Mesenchymal stem cell (in vitro differentiated cells and primary cell): ENCODE measurements at regions not wholly inside any gene's neighbourhood (a gene's known extent, or its start where the extent isn't known, plus 50 kb on each side); places are given as distances from the start of the nearest gene placed in this dataset.

Experiments
- DNase-seq: peaks from one replicate; pipeline ENCODE4 v3.0.0-alpha.2; 2013
- H2AFZ ChIP-seq: one replicate; pipeline ENCODE4 v1.6.1; 2013; ENCODE audit warnings: low read depth, mild to moderate bottlenecking, control low read depth, inconsistent platforms, low read length, moderate library complexity
- H2AK5ac ChIP-seq: 2 replicates; pipeline ENCODE4 v1.6.1; 2013; ENCODE audit warnings: low read length, moderate library complexity, mild to moderate bottlenecking, inconsistent platforms; ENCODE audit not compliant: severe bottlenecking
- H2BK120ac ChIP-seq: one replicate; pipeline ENCODE4 v1.6.1; 2013; ENCODE audit warnings: low read depth, mild to moderate bottlenecking, inconsistent platforms, low read length, moderate library complexity
- H2BK12ac ChIP-seq, 2 experiments: one replicate each; pipeline ENCODE4 v1.6.1; 2013; ENCODE audit warnings: inconsistent platforms in 2 of 2, low read length in 2 of 2, mild to moderate bottlenecking in 2 of 2, moderate library complexity in 2 of 2, control low read depth in 1 of 2
- H2BK15ac ChIP-seq: one replicate; pipeline ENCODE4 v1.6.1; 2013; ENCODE audit warnings: mild to moderate bottlenecking, low read depth, inconsistent platforms; ENCODE audit not compliant: poor library complexity, severe bottlenecking
- H2BK5ac ChIP-seq: 2 replicates; pipeline ENCODE4 v1.6.1; 2013; ENCODE audit warnings: low read depth, mild to moderate bottlenecking, low read length, control low read depth, inconsistent platforms; ENCODE audit not compliant: poor library complexity, severe bottlenecking
- H3K14ac ChIP-seq, 2 experiments: one replicate each; pipeline ENCODE4 v1.6.1; 2013; ENCODE audit warnings: inconsistent platforms in 2 of 2, low read length in 2 of 2, control low read depth in 1 of 2, mild to moderate bottlenecking in 1 of 2, moderate library complexity in 1 of 2
- H3K18ac ChIP-seq, 2 experiments: one replicate each; pipeline ENCODE4 v1.6.1; 2013; ENCODE audit warnings: inconsistent platforms in 2 of 2, low read length in 2 of 2, control low read depth in 1 of 2, low read depth in 1 of 2, mild to moderate bottlenecking in 1 of 2
- H3K23ac ChIP-seq, 2 experiments: one replicate each; pipeline ENCODE4 v1.6.1; 2013; ENCODE audit warnings: inconsistent platforms in 2 of 2, low read length in 2 of 2, mild to moderate bottlenecking in 2 of 2, moderate library complexity in 2 of 2, control low read depth in 1 of 2
- H3K27ac ChIP-seq: 2 replicates; pipeline ENCODE4 v1.5.1; 2013; ENCODE audit warnings: mild to moderate bottlenecking, moderate library complexity, low read length, control low read depth, inconsistent platforms; ENCODE audit not compliant: poor library complexity, severe bottlenecking
- H3K27me3 ChIP-seq, 2 experiments: 2 replicates each; pipeline versions ENCODE4 v1.6.1 to v1.7.0; 2013; ENCODE audit warnings: low read length in 2 of 2, mild to moderate bottlenecking in 2 of 2, moderate library complexity in 2 of 2, control low read depth in 1 of 2, inconsistent platforms in 1 of 2; ENCODE audit not compliant: control insufficient read depth in 1 of 2, insufficient read depth in 1 of 2
- H3K36me3 ChIP-seq, 2 experiments: 2 replicates each; pipeline versions ENCODE4 v1.6.1 to v1.7.0; 2013; ENCODE audit warnings: low read length in 2 of 2, control low read depth in 1 of 2, inconsistent platforms in 1 of 2, low read depth in 1 of 2, mild to moderate bottlenecking in 1 of 2; ENCODE audit not compliant: insufficient read depth in 2 of 2, control insufficient read depth in 1 of 2
- H3K4ac ChIP-seq, 2 experiments: one replicate each; pipeline ENCODE4 v1.6.1; 2013; ENCODE audit warnings: inconsistent platforms in 2 of 2, low read length in 2 of 2, mild to moderate bottlenecking in 2 of 2, moderate library complexity in 2 of 2, control low read depth in 1 of 2, low read depth in 1 of 2
- H3K4me1 ChIP-seq: 2 replicates; pipeline ENCODE4 v1.6.1; 2013; ENCODE audit warnings: low read depth, low read length, control low read depth; ENCODE audit not compliant: control insufficient read depth, insufficient read depth
- H3K4me2 ChIP-seq: 2 replicates; pipeline ENCODE4 v1.6.1; 2013; ENCODE audit warnings: low read length, mild to moderate bottlenecking, inconsistent platforms; ENCODE audit not compliant: poor library complexity, severe bottlenecking
- H3K4me3 ChIP-seq, 2 experiments: 2 replicates each; pipeline versions ENCODE4 v1.5.1 to v1.7.0; 2013; ENCODE audit warnings: low read length in 2 of 2, mild to moderate bottlenecking in 2 of 2, control low read depth in 1 of 2, low read depth in 1 of 2; ENCODE audit not compliant: insufficient read depth in 1 of 2
- H3K79me1 ChIP-seq: replicated peaks from 2 replicates; pipeline ENCODE4 v1.6.1; 2013; ENCODE audit warnings: mild to moderate bottlenecking, control low read depth, low read length, inconsistent platforms; ENCODE audit not compliant: poor library complexity, severe bottlenecking
- H3K9ac ChIP-seq: 2 replicates; pipeline ENCODE4 v1.7.0; 2013; ENCODE audit warnings: mild to moderate bottlenecking, low read length, moderate library complexity
- H3K9me3 ChIP-seq: 2 replicates; pipeline ENCODE4 v1.7.0; 2013; ENCODE audit warnings: mild to moderate bottlenecking, low read length; ENCODE audit not compliant: control insufficient read depth
- H4K8ac ChIP-seq: one replicate; pipeline ENCODE4 v1.6.1; 2013; ENCODE audit warnings: inconsistent platforms, mild to moderate bottlenecking, low read length, moderate library complexity
- H4K91ac ChIP-seq: one replicate; pipeline ENCODE4 v1.6.1; 2013; ENCODE audit warnings: mild to moderate bottlenecking, low read length, inconsistent platforms
- WGBS: methylation state at CpG from one replicate; pipeline ENCODE4 v1.1.7; 2013; ENCODE audit warnings: mixed read lengths; 5-methylcytosine and 5-hydroxymethylcytosine counted together

GRCh38 chr4:71212216-71212615 lies 126.6 kb upstream of the SLC4A4 start:
- peak overlapping the region in 1 of 2 experiments; percentile 2 for H3K14ac ChIP-seq
- peak overlapping the region in 1 of 2 experiments; percentile 71 for H3K4ac ChIP-seq
- H3K36me3 ChIP-seq = no peaks in the 10 kb centered on the region
- H3K4me1 ChIP-seq = peaks cover 2% of the 10 kb centered on the region
- DNase-seq = peak; percentile 37
- H3K9ac ChIP-seq = no peak overlapping the region
- H3K4me3 ChIP-seq = no peak overlapping the region
- H4K91ac ChIP-seq = no peak overlapping the region
- H3K27ac ChIP-seq = no peak overlapping the region
- no peak overlapping the region for H2BK120ac ChIP-seq
- no peak overlapping the region for H4K8ac ChIP-seq
- no peak overlapping the region for H2AFZ ChIP-seq
- H3K23ac ChIP-seq = no peak overlapping the region
- H3K4me2 ChIP-seq = no peak overlapping the region
- H2BK5ac ChIP-seq = no peak overlapping the region
- no peaks in the 10 kb centered on the region for H3K27me3 ChIP-seq
- peak overlapping the region in 1 of 2 experiments; percentile 9 for H2BK12ac ChIP-seq
- no peaks in the 10 kb centered on the region for H3K9me3 ChIP-seq
- H2AK5ac ChIP-seq = no peak overlapping the region
- peak overlapping the region in 1 of 2 experiments; percentile 22 for H3K18ac ChIP-seq
- no peak overlapping the region for H2BK15ac ChIP-seq
- WGBS = 60% methylated on average over 1 of the region's 1 CpG
- peaks cover 10% of the 10 kb centered on the region for H3K79me1 ChIP-seq

DNA sequence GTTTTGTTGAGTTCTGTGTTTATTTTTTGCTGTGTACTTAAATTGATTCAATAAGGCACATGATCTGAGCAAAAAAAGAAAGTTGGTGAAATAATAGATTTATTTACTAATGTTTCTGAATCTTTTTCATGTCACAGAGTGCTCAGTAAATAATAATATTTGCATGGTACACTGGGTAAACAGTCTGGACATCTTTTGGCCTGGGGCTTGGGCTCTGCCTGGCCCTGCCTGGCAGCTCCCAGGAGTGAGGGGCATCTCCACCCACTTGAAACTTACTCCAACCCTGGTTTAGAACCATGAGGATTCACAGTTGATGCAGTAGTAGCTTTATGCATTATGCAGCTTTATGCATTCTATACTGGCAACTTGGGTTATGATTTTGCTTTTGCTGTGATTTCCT lies 124.2 kb upstream of the SLC4A4 start:
- Histone ChIP-seq H3K23ac (no peak overlapping the region), H2BK15ac (no peak overlapping the region), H3K9me3 (no peaks in the 10 kb centered on the region), H3K27ac (no peak overlapping the region), H3K27me3 (no peaks in the 10 kb centered on the region), H2AFZ (no peak overlapping the region), H3K79me1 (peaks cover 10% of the 10 kb centered on the region), H3K4ac (no peak overlapping the region), H3K4me3 (no peak overlapping the region), H3K36me3 (no peaks in the 10 kb centered on the region), H3K18ac (no peak overlapping the region), H2BK120ac (no peak overlapping the region), H3K14ac (no peak overlapping the region), H3K9ac (no peak overlapping the region), H4K91ac (no peak overlapping the region), H2AK5ac (no peak overlapping the region), H3K4me2 (no peak overlapping the region), H2BK12ac (no peak overlapping the region), H2BK5ac (no peak overlapping the region), H3K4me1 (peaks cover 2% of the 10 kb centered on the region), H4K8ac (no peak overlapping the region)
- no peak for DNase-seq

DNA sequence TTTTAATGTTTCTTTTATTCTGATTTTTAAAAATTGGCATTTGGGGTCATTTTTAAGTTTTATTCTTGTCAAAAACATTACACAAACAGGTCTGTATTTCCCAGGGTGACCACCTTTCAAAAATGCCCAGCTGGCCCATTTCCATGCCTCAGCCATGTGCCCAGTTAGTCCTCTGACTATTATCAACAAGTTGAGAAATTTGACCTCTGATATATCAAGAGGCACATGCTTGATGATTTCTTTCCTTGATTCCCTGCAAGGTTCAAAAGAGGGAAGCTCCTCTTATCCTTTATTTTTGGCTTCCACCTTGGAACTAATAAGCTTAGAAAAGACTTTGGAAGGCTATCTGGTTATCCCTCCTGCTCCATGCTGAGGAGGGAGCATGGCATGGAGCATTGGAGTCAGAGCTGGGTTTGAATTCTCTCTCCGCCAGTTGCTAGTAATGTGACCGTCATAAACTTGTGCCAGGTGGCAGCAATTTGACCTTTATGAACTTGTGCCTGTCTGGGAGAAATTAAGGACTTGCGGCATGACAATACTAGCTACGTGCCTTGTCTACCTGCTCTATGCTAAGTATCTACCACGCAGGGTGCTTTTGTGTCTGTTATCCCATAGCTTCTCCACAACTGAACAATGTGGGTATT lies 122.4 kb upstream of the SLC4A4 start:
- H3K4me1 ChIP-seq = peaks cover 2% of the 10 kb centered on the region
- no peaks in the 10 kb centered on the region for H3K36me3 ChIP-seq
- no peak overlapping the region for H3K18ac ChIP-seq
- no peak overlapping the region for H4K91ac ChIP-seq
- H2BK12ac ChIP-seq = no peak overlapping the region
- H3K27me3 ChIP-seq = no peaks in the 10 kb centered on the region
- DNase-seq = no peak
- H2BK15ac ChIP-seq = no peak overlapping the region
- no peak overlapping the region for H3K23ac ChIP-seq
- no peak overlapping the region for H3K27ac ChIP-seq
- 98% methylated on average over 4 of the region's 5 CpGs for WGBS
- no peak overlapping the region for H2BK120ac ChIP-seq
- H3K14ac ChIP-seq = no peak overlapping the region
- H2BK5ac ChIP-seq = no peak overlapping the region
- no peak overlapping the region for H3K4me2 ChIP-seq
- no peak overlapping the region for H3K9ac ChIP-seq
- no peak overlapping the region for H3K4me3 ChIP-seq
- no peaks in the 10 kb centered on the region for H3K9me3 ChIP-seq
- no peak overlapping the region for H3K4ac ChIP-seq
- no peak overlapping the region for H4K8ac ChIP-seq
- H3K79me1 ChIP-seq = peaks cover 11% of the 10 kb centered on the region
- no peak overlapping the region for H2AFZ ChIP-seq
- no peak overlapping the region for H2AK5ac ChIP-seq

- no peak overlapping the region for H2BK120ac ChIP-seq
- H3K27me3 ChIP-seq = no peaks in the 10 kb centered on the region
- no peak overlapping the region for H3K4ac ChIP-seq
- no peaks in the 10 kb centered on the region for H3K4me1 ChIP-seq
- no peaks in the 10 kb centered on the region for H3K36me3 ChIP-seq
- H3K14ac ChIP-seq = no peak overlapping the region
- no peak overlapping the region for H3K9ac ChIP-seq
- no peak overlapping the region for H3K18ac ChIP-seq
- H2BK12ac ChIP-seq = no peak overlapping the region
- no peak overlapping the region for H3K23ac ChIP-seq
- DNase-seq = no peak
- no peak overlapping the region for H3K4me2 ChIP-seq
- H3K9me3 ChIP-seq = no peaks in the 10 kb centered on the region
- H3K4me3 ChIP-seq = no peak overlapping the region
- H4K91ac ChIP-seq = no peak overlapping the region
- H2AK5ac ChIP-seq = no peak overlapping the region
- H3K79me1 ChIP-seq = peaks cover 11% of the 10 kb centered on the region
- H2BK15ac ChIP-seq = no peak overlapping the region
- H4K8ac ChIP-seq = no peak overlapping the region
- no peak overlapping the region for H2AFZ ChIP-seq
- H3K27ac ChIP-seq = no peak overlapping the region
- H2BK5ac ChIP-seq = no peak overlapping the region
Observed at GRCh38 chr4:71217688-71218087, 121.1 kb upstream of the SLC4A4 start.
